T-helper 1 cell treated with Interleukin-12 subunit alpha and Interleukin-12 subunit beta and Interleukin-4 antibody, amounts not matched to agents 30 ng/mL and 1 ng/mL, for 36 hours (primary cell): ENCODE measurements at regions not wholly inside any gene's neighbourhood (a gene's known extent, or its start where the extent isn't known, plus 50 kb on each side); places are given as distances from the start of the nearest gene placed in this dataset.
"Not testable (repeated sequence)": the region's sequence is repeated elsewhere in the genome, so short reads cannot be mapped to it uniquely, and the experiment has no call there.

Experiments used
- intact Hi-C: fragments of 100-400 bp; cut with micrococcal nuclease; formaldehyde crosslinking; loops from one replicate; pipeline ENCODE4 v1.15.1; 2024

DNA sequence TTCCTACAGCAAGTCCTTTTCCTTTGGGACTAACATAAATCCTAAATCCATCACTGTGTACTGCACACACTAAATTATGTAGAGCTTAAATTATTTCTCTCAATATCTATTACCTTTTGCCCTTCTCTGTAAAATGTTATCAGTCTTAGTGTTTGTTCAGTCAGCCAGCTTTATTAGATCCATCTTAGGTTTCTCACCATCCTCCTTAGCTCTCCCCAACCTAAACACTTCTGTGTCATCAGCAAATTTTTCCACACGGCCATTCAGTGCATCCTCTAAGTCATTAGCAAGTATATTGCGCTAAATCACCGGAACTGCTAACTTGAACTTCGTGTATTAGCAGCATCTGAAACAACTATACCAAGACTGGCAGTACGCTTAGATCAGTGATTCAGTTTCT lies 142.1 kb upstream of the ZNF438 start:
- intact Hi-C loops = no loop called here

DNA sequence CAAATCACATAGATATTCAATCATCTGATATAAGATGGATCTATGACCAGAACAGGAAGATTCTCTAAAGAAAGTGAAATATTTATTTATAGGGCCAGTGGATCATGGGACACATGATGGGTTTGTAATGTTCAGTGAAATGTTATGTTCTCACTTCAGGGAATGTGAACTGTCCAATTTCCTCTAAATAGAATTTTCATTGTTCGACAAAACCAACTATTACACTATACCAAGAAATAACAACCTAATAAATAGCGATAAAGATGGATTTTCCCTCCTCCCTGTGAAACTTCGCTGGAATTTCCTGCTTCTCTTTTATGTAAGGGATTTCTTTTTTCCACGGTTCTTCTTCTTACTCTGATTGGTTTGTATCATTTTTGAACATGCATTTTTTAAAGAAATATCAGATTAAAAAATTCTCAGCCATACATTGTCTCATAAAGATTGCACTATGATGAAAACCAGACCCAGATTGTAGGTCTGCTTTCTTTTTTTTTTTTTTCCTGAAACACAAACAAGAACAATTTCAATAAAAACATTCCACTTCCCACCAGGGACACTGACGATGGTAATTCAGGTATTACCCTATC lies 139.8 kb upstream of the ZEB1 start:
- intact Hi-C loops = no loop called here

DNA sequence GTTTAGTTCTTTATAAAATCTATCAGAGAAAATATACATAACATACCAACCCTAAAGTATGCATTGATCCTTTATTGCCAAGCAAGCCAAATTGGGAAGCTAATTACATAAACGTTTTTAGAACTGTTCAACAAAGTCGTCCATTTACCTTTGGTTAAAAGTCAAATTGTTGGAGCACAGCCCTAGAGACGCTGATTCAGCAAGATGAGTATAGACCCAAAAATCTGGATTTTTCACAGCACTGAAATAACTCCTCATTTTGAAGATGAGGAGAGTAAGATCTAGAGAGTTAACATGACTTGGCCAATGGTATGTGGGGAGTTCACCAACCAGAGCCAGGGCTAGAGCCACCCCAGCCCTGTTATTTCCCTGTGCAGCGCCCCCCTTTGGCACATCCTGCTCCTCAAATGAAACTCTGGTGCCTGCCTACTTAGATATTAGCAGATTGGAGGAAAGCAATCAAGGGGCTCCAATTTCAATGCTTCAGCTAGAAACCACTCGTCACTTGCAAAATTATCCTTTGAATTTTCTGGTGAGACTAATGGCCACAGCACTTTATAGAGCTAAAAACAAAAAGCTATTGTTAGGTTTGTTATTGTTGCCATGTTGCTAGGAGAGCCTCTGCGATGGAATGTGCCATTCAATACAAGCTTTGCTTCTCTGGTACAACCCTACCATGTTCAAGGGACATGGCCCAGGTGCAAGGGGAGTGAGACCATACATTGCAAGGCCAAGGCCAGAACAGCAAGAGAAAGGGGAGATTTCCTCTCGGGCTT lies 132.6 kb upstream of the ZEB1 start:
- intact Hi-C loops = no loop called here

DNA sequence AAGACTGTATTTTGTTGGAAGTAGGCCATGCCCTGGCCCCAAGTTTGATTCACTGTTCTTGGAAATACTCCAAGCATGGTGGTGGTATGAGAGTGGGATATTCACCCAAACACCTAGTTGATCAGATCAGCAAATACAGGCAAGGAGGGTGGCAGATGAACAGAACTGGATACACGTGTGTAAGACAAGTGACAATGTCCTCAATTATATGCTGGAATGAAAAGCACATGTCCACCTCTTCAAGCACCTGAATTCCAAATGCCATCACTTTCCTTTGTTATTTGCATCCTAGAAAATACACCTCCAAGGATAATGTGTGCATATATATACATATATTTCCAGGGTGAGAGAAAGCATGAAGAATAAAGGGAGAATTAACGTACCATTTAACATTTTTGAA lies 131.8 kb upstream of the ZEB1 start:
- intact Hi-C loops = no loop called here

DNA sequence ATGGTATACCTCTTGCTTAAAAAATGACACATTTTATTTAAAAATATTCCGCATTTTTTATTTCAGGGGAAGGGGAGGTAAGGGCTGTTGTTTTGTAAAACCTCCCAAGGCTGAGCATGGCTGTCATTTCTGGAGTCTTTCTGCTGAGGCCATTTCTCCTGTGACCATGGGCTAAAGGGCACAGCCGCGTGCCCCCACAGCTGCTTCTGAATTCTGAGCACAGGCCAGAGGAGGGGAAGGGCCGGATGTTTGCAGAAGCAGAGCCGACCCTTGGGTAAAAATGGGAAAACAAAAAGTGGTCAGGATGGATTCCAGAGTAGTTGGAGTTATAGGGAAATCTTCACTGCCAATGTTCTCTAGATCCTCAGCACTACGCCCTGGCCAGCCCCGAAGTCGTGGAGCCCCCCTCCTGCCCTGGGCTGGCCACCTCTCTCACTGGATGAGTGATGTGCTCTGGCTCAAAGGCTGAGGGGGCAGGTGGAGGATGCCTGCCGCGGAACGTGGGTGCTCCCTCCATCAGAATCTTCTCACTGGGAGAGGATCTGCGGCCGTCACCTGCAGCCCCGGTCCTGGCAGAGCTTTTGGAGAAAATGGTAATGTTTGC lies 131.3 kb upstream of the ZEB1 start:
- intact Hi-C loops = no loop called here

DNA sequence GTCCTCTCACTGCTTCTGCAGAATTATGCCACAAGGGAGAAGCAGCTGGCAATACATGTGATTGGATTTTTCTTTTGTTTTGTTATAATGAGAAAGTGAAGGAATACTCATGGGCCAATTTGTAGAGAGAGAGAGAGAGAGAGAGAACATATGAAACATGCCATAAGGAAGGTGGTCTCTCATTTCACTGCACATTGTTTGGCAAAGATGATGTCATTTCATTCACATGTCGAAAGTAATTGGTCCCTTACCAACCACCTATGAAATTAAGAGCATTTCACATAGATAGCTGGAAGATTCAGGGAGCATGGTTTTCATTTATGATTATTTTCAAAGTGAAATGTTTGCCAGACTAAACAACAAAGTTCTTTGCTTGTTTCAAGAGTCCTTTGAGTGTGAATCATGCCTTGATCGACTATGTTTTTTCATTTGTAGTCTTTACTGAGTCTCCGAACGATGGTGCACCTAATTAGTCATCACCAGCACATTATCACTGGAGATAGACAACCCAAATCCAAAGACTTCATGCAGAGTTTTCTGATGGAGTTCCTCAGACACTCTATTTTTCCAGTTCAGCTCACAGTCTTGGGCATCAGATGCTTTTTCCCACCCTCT lies 130.1 kb upstream of the ZEB1 start:
- intact Hi-C loops = no loop called here

DNA sequence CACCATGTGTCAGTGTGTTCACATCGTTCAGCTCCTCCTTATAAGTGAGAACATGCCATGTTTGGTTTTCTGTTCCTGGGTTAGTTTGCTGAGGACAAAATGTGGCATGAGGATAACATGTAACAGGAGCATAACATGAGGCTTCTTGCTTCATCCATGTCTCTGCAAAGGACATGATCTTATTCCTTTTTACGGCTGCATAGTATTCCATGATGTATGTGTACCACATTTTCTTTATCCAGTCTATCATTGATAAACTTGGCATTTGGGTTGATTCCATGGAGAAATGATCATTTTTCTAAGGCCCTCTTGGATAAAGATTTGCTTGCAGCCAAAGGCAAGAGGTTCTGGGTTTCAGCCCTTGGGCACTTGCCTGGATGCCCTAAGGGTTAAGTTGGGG lies 128.5 kb upstream of the ZEB1 start:
- intact Hi-C loops = no loop called here

DNA sequence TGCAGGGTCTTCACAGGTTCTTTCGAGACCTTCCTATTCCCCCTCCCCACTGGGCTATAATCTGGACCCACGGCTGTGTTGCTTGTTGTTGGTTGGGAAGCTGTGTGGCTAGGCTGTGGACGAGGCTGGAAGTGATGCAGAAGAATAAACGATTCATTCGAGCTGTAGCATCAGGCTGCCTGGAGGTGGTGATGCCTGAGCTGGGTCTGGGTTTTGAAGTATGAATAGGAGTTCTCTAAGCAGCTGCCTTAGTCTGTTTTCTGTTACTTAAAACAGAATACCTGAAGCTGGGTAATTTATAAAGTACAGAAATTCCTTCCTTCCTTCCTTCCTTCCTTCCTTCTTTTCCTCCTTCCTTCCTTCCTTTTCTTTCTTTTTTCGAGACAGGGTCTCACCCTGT lies 126.5 kb upstream of the ZEB1 start:
- intact Hi-C loops = no loop called here

DNA sequence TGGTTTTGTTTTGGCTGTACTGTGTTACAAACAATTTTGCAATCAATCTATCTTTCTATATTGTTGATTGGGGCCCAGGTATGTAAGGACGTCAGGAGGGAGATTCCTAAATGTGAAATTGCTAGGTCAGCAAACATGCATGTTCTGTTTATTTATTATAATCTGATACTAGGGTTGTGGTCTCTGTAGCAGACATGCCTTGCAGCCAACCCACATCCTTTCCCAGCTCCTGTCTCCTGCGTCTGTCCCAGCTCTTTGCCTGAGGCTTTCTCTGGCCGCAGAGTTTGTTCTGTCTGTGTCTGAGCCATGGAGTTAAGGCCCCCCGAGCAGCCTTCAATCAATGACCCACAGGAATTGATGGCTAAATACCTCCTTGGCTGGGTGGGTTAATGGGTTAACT lies 124.0 kb upstream of the ZEB1 start:
- intact Hi-C loops = no loop called here

DNA sequence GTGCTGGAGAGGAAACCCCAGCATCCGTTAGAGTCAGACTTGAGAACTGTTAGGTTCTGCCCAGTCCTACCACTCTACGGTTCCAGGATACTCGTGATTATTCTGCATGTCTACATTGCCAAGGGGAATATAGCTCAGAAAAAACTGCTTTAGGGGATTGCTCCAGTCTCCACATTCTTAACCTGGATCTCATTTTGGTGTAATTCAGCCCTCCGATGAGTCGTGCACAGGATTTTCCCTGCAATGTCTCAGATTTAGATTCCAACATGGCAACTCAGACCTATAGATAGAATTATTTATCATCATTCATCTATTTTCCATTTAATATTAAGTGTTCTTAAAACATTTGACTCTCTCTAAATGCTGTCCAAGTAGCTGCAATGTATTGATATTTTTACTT lies 121.1 kb upstream of the ZEB1 start:
- intact Hi-C loops = no loop called here

DNA sequence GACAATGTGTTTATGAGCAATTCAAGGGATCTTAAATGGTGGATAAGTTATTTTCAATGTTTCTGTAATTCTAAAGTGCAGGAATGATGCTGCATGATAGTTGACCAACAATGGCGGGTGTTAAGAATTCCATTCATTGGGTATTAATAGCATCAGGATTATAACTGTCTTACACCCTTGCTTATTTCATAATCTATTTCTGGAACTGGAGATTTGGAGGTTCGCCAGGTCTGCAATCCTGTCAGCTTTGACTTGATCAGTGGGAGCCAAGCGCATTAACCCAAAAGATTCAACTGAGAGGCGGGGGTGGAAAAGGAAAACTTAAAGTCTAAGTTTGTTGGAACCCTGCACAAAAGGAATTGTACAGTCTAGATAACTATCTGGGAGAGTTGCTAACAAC lies 114.9 kb upstream of the ZEB1 start:
- intact Hi-C loops = no loop called here

DNA sequence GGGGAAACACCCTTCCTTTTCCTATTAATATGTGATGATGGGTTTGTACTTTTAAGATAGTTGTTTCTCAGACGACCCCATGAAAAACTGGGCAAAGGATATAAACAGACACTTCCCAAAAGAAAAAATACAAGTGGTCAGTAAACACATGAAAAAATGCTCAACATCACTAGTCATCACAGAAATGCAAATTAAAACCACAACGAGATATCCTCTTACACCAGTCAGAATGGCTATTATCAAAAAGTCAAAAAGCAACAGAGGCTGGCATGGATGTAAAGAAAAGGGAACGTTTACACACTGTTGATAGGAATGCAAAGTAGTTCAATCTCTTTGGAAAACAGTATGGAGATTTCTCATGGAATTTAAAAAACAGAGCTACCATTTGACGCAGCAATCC lies 111.4 kb upstream of the ZEB1 start:
- intact Hi-C loops = no loop called here

DNA sequence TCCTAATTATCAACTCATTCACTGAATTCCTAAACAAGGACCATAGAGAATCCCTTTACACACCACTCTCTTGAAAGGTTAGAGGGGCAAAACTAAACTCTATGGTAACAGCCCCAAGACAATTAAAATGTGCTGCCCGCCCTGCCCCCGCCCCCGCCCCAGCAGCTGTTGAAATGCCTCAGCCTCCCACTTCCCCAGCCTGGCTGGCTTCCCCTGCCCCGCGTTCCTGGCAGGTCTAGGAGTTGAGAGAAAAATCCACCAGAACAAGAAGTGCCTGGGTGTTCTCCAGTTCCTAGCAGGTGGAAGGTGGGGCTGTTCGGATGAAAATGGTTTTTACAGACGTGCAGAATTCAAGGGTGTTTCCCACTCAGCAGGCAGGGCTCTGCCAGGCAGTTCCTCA lies 109.5 kb upstream of the ZEB1 start:
- intact Hi-C loops = no loop called here

DNA sequence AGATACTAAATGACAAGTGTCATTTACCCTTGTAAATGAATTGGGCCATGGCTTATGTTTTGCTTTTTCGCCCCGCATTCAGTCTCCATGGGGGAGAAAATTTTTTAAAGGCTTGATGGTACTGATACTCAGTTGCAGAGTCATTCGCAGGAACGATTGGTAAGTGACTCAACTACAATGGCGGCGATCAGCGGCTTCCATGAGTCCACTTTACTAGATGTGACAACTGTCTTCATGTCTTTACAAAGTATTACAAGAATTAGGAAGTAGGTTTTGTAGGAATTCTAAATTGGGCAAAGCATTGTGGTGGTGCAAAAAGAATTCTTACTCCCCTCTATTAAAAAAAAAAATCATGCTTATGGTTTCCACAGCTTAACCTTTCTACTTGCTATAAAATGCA lies 108.8 kb upstream of the ZEB1 start:
- intact Hi-C loops = no loop called here

DNA sequence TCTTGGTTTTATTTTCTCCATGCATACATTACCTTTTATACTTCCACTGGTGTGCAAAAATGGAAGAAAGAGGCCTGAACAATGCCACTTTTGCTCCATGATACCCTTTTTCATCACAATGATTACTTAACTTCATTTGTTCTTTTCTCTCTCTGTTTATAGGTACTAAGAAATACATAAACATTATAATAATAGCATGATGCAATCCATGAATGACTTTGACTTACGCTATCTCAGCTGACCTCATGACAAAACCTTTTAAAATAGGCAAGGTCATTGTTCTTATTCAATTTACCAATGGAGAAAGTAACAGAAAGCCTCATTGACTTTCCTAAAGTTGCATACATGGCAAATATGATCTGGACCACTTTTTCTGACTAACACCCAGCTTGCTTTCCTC lies 105.1 kb upstream of the ZEB1 start:
- intact Hi-C loops = no loop called here

DNA sequence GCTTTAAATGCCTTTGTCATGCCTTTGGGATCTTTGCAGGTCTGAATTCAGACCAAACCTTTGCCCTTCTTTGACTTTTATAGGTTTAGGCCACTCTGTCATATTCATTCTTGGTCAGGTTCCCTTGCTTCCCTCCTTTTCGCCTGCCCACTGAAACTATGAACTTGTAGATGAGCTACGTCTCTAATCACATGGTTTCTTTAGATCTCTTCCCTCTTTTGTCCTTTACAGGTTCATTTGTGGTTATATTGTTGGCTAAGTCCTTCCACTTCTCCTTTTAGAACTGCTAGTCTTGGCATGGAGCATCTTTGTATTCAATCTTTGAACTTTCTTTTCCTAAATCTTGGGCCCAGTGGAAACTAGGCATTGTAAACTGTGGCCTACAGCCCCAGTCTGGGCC lies 104.0 kb upstream of the ZEB1 start:
- intact Hi-C loops = no loop called here

DNA sequence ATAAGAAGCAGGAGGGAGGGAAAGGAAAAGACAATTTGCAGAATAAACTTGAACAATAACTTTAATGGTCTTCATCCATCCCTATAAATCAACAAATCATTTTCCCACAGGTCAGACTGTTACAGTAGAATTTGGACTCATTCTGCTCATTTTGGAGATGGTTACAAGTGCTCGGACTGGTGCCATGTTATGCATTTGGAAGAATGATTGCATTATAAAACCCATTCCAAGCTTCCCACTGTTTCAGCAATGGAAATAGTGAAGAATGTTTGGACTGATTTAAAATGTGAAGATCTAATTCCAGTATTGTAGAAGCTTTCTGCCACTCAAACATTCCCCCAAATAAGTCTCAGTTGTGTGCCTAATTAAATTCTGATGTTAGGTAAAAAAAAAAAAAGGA lies 99.7 kb upstream of the ZEB1 start:
- intact Hi-C loops = no loop called here

DNA sequence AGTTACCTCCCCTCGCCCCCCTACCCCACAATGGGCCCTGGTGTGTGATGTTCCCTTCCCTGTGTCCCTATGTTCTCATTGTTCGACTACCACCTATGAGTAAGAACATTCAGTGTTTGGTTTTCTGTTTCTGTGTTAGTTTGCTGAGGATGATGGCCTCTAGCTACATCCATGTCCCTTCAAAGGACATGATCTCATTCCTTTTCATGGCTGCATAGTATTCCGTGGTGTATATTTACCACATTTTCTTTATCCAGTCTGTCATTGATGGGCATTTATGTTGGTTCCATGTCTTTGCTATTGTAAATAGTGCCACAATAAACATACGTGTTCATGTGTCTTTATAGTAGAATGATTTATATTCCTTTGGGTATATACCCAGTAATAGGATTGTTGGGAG lies 90.2 kb upstream of the ZEB1 start:
- intact Hi-C loops = not testable (repeated sequence)

DNA sequence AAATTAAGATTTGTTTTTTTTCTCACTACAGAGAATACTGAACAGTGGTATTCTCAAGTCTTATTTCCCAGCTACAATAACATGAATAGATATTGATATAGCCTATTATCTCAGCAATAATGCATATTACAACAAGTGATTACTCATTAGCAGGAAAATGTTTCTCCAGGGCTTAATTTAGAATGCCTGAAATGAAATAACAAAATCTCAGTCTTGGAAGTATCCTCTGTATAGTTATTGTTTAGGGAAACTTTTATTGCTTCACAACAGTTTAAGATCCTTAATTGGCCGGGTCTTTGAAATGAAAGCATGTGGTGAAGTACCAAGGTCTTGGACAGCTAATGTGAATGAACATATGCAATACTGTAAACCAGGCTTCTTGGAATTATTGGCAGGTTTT lies 79.1 kb upstream of the ZEB1 start:
- intact Hi-C loops = loop anchor here (10.0 kb wide), 1 partner anchor 155 kb away; no protein-coding TSS in a partner anchor

DNA sequence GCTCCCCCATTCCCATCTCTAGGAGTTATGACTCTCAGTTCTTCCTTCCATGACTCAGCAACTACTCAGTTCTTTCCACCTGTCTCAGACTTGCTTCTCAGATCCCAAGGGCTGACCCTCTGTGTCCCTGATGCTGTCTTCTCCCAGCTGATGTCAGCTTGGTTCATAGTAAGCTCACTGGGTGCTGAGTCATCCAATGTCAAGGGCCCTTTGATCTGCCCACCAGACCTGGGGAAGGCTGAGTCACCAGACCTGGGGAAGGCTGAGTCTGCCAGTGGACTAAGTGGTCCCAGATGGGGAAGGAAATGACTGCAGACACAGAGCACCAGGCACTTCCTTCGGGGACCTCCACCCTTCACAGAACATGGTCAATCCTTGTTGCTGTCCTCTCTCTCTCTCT lies 76.1 kb upstream of the ZEB1 start:
- intact Hi-C loops = loop anchor here (10.0 kb wide), 1 partner anchor 158 kb away; no protein-coding TSS in a partner anchor

DNA sequence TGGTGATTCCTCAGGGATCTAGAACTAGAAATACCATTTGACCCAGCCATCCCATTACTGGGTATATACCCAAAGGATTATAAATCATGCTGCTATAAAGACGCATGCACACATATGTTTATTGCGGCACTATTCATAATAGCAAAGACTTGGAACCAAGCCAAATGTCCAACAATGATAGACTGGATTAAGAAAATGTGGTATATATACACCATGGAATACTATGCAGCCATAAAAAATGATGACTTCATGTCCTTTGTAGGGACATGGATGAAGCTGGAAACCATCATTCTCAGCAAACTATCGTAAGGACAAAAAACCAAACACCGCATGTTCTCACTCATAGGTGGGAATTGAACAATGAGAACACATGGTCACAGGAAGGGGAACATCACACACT lies 67.9 kb upstream of the ZEB1 start:
- intact Hi-C loops = not testable (repeated sequence)

DNA sequence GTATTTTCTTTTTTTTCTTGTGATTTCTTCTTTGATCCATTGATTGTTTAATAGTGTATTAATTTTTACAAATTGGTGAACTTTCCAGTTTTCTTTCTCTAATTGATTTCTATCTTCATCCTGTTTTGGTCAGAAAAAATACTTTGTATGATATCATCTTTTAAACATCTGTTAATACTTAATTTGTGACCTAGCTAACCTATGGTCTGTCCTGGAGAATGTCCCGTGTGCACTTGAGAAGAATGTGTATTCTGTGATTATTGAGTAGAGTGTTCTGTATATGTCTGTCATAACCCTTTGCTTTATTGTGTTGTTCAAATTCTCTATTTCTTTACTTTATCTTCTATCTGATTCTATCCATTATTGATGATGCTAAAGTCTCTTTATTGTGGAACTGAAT lies 65.8 kb upstream of the ZEB1 start:
- intact Hi-C loops = no loop called here
